H1 (cell line): ENCODE measurements at regions not wholly inside any gene's neighbourhood (a gene's known extent, or its start where the extent isn't known, plus 50 kb on each side); places are given as distances from the start of the nearest gene placed in this dataset.

Experiments used
- CTCF ChIA-PET: fragments of 300-600 bp; sonication (Branson Sonifier 250); formaldehyde crosslinking; loops from one replicate; lab custom pipeline; 2021; ENCODE audit not compliant: partially characterized antibody; lab: Charles Lee
- POLR2A ChIA-PET: fragments of 300-600 bp; sonication (Branson Sonifier 250); formaldehyde crosslinking; loops from one replicate; lab custom pipeline; 2021; ENCODE audit warnings: inconsistent platforms; ENCODE audit not compliant: partially characterized antibody; lab: Charles Lee
- DNase-seq, 2 experiments: peaks; one replicate each; pipeline versions ENCODE4 v3.0.0 to v3.0.0-alpha.2; 2010 to 2022; ENCODE audit warnings: low spot score in 2 of 2, low read depth in 1 of 2, mixed read lengths in 1 of 2
- FAIRE-seq: peaks from 2 replicates; lab custom pipeline; 2011; peaks lifted over from hg19 to GRCh38; lab: Jason Lieb, UNC
- H2AFZ ChIP-seq: 2 replicates; pipeline ENCODE4 v1.8.1; 2012; ENCODE audit warnings: low read length, inconsistent platforms
- H2AK5ac ChIP-seq: 2 replicates; pipeline ENCODE4 v1.6.1; 2013; ENCODE audit warnings: low read depth, low read length
- H2BK120ac ChIP-seq: replicated peaks from 2 replicates; pipeline ENCODE3; 2013; ENCODE audit warnings: low read depth, low read length, inconsistent platforms
- H2BK12ac ChIP-seq: 2 replicates; pipeline ENCODE4 v1.6.1; 2013; ENCODE audit warnings: low read depth, low read length
- H2BK15ac ChIP-seq: 2 replicates; pipeline ENCODE4 v1.6.1; 2013; ENCODE audit warnings: low read length
- H2BK20ac ChIP-seq: 2 replicates; pipeline ENCODE4 v1.6.1; 2013; ENCODE audit warnings: low read length
- H2BK5ac ChIP-seq: 2 replicates; pipeline ENCODE4 v1.6.1; 2013; ENCODE audit warnings: low read depth, low read length
- H3K14ac ChIP-seq: 2 replicates; pipeline ENCODE4 v1.6.1; 2013; ENCODE audit warnings: inconsistent platforms; ENCODE audit not compliant: insufficient read length
- H3K18ac ChIP-seq: 2 replicates; pipeline ENCODE4 v1.6.1; 2013; ENCODE audit warnings: low read length; ENCODE audit errors: extremely low read depth
- H3K23ac ChIP-seq: 2 replicates; pipeline ENCODE4 v1.6.1; 2013; ENCODE audit warnings: inconsistent platforms; ENCODE audit not compliant: insufficient read length
- H3K23me2 ChIP-seq: 2 replicates; pipeline ENCODE4 v1.6.1; 2013; ENCODE audit warnings: low read depth, low read length
- H3K27ac ChIP-seq: 2 replicates; pipeline ENCODE4 v1.6.1; 2011; ENCODE audit warnings: low read depth, low read length, inconsistent platforms
- H3K27me3 ChIP-seq, 4 experiments: replicated peaks in 1 of 4; 1 replicate in 1 of 4; 2 replicates in 3 of 4; pipeline versions ENCODE4 v1.6.1 to v1.8.1; 2011 to 2013; ENCODE audit warnings: low read length in 3 of 4, mild to moderate bottlenecking in 3 of 4, inconsistent platforms in 2 of 4, mixed read lengths in 2 of 4, moderate library complexity in 1 of 4; ENCODE audit not compliant: control insufficient read depth in 3 of 4, insufficient read depth in 3 of 4; ENCODE audit errors: extremely low read depth in 1 of 4
- H3K36me3 ChIP-seq, 4 experiments: 2 replicates each; pipeline versions ENCODE4 v1.6.1 to v1.8.1; 2011 to 2013; ENCODE audit warnings: mild to moderate bottlenecking in 4 of 4, low read length in 3 of 4, moderate library complexity in 2 of 4, control low read depth in 1 of 4, inconsistent platforms in 1 of 4; ENCODE audit not compliant: insufficient read depth in 4 of 4, control insufficient read depth in 2 of 4
- H3K4ac ChIP-seq: replicated peaks from 2 replicates; pipeline ENCODE3; 2013; ENCODE audit warnings: low read length, low read depth, mixed read lengths, inconsistent platforms; ENCODE audit not compliant: insufficient read length
- H3K4me1 ChIP-seq, 4 experiments: replicated peaks in 1 of 4; 1 replicate in 1 of 4; 2 replicates in 3 of 4; pipeline versions ENCODE4 v1.6.1 to v1.8.1; 2011 to 2013; ENCODE audit warnings: low read length in 3 of 4, inconsistent platforms in 2 of 4, mixed read lengths in 1 of 4; ENCODE audit not compliant: insufficient read depth in 4 of 4, control insufficient read depth in 3 of 4
- H3K4me2 ChIP-seq, 2 experiments: 2 replicates each; pipeline versions ENCODE4 v1.6.1 to v1.8.1; 2011 to 2013; ENCODE audit warnings: low read depth in 2 of 2, low read length in 2 of 2, control low read depth in 1 of 2, inconsistent platforms in 1 of 2, mild to moderate bottlenecking in 1 of 2; ENCODE audit not compliant: insufficient read depth in 1 of 2
- H3K4me3 ChIP-seq, 4 experiments: fragments of 200-600, 300-600 bp in 1 of 4; sonication (generic), shearing (Covaris generic), sonication (Bioruptor Twin) in 1 of 4; 2 replicates each; pipeline versions ENCODE4 v1.5.1 to v1.8.1; 2011 to 2016; ENCODE audit warnings: low read length in 4 of 4, low read depth in 3 of 4, control low read depth in 2 of 4, inconsistent platforms in 2 of 4, mild to moderate bottlenecking in 2 of 4, mixed read lengths in 1 of 4, moderate library complexity in 1 of 4; ENCODE audit not compliant: insufficient read depth in 2 of 4; ENCODE audit errors: extremely low read depth in 1 of 4
- H3K56ac ChIP-seq: replicated peaks from 2 replicates; pipeline ENCODE3; 2013; ENCODE audit warnings: low read depth, mild to moderate bottlenecking, mixed read lengths, low read length, inconsistent platforms; ENCODE audit not compliant: insufficient read length
- H3K79me1 ChIP-seq: 2 replicates; pipeline ENCODE4 v1.6.1; 2013; ENCODE audit warnings: low read depth, low read length, control low read depth
- H3K79me2 ChIP-seq, 2 experiments: 2 replicates each; pipeline versions ENCODE4 v1.6.1 to v1.8.1; 2012 to 2013; ENCODE audit warnings: low read length in 2 of 2, mild to moderate bottlenecking in 2 of 2, inconsistent platforms in 1 of 2; ENCODE audit not compliant: insufficient read depth in 2 of 2, control insufficient read depth in 1 of 2
- H3K9ac ChIP-seq, 4 experiments: replicated peaks in 1 of 4; 1 replicate in 1 of 4; 2 replicates in 3 of 4; pipeline versions ENCODE4 v1.6.1 to v1.8.1; 2011 to 2013; ENCODE audit warnings: low read depth in 3 of 4, low read length in 3 of 4, control low read depth in 2 of 4, mild to moderate bottlenecking in 2 of 4, moderate library complexity in 2 of 4, inconsistent platforms in 1 of 4; ENCODE audit errors: extremely low read depth in 1 of 4
- H3K9me3 ChIP-seq, 2 experiments: 2 replicates each; pipeline versions ENCODE4 v1.6.1 to v1.8.1; 2012 to 2013; ENCODE audit warnings: mild to moderate bottlenecking in 2 of 2, moderate library complexity in 2 of 2, control low read depth in 1 of 2, inconsistent platforms in 1 of 2, low read depth in 1 of 2, low read length in 1 of 2, mixed read lengths in 1 of 2; ENCODE audit not compliant: insufficient read depth in 2 of 2
- H4K20me1 ChIP-seq, 2 experiments: replicated peaks in 1 of 2; 2 replicates each; pipeline versions ENCODE3 to v1.8.1; 2011 to 2013; ENCODE audit warnings: inconsistent platforms in 2 of 2, low read length in 2 of 2, mild to moderate bottlenecking in 1 of 2; ENCODE audit not compliant: insufficient read depth in 2 of 2, control insufficient read depth in 1 of 2
- H4K5ac ChIP-seq: 2 replicates; pipeline ENCODE4 v1.6.1; 2013; ENCODE audit warnings: low read length, low read depth, mixed read lengths, inconsistent platforms; ENCODE audit not compliant: insufficient read length
- H4K8ac ChIP-seq: 2 replicates; pipeline ENCODE4 v1.8.0; 2013; ENCODE audit warnings: mild to moderate bottlenecking, moderate library complexity, low read length, inconsistent platforms; ENCODE audit not compliant: insufficient read depth; ENCODE audit errors: extremely low read depth
- H4K91ac ChIP-seq: replicated peaks from 2 replicates; pipeline ENCODE3; 2013; ENCODE audit warnings: low read length, mixed read lengths, inconsistent platforms; ENCODE audit not compliant: insufficient read length
- BCL11A ChIP-seq, 2 experiments: IDR thresholded peaks; one replicate each; pipeline ENCODE4 v1.6.1; 2011; ENCODE audit warnings: low read depth in 2 of 2, low read length in 2 of 2, mild to moderate bottlenecking in 2 of 2
- BRCA1 ChIP-seq: IDR thresholded peaks from 2 replicates; pipeline ENCODE4 v1.6.1; 2012; ENCODE audit warnings: low read depth, low read length, improper control_type of control experiment
- CBX5 ChIP-seq: fragments of 300-800, 300-1000 bp; sonication (generic); IDR thresholded peaks from 2 replicates; pipeline ENCODE4 v1.7.1; 2016; ENCODE audit warnings: antibody characterized with exemption, low read length, low read depth
- EGR1 ChIP-seq: IDR thresholded peaks from 2 replicates; pipeline ENCODE4 v1.6.1; 2011; ENCODE audit warnings: low read depth, low read length, borderline replicate concordance
- HDAC6 ChIP-seq: IDR thresholded peaks from one replicate; pipeline ENCODE4 v1.7.1; 2012; ENCODE audit warnings: low read depth, mild to moderate bottlenecking, inconsistent platforms, low read length, moderate library complexity
- MAFK ChIP-seq: IDR thresholded peaks from 2 replicates; pipeline ENCODE4 v1.6.1; 2012; ENCODE audit warnings: low read depth, mild to moderate bottlenecking, improper control_type of control experiment, low read length
- RAD21 ChIP-seq, 2 experiments: IDR thresholded peaks in 1 of 2; conservative IDR thresholded peaks in 1 of 2; 2 replicates each; pipeline ENCODE4 v1.6.1; 2011; ENCODE audit warnings: low read depth in 2 of 2, low read length in 2 of 2, improper control_type of control experiment in 1 of 2, inconsistent platforms in 1 of 2, mild to moderate bottlenecking in 1 of 2, moderate library complexity in 1 of 2
- RXRA ChIP-seq: IDR thresholded peaks from 2 replicates; pipeline ENCODE4 v1.6.1; 2011; ENCODE audit warnings: low read depth, mild to moderate bottlenecking, low read length, moderate library complexity; ENCODE audit not compliant: insufficient read depth
- SIX5 ChIP-seq: IDR thresholded peaks from 2 replicates; pipeline ENCODE4 v1.6.1; 2011; ENCODE audit warnings: mild to moderate bottlenecking, low read depth, low read length
- WGBS, 2 experiments: shearing (Covaris generic) in 1 of 2; methylation state at CpG; one replicate each; pipeline versions ENCODE4 v1.1.6 to v1.1.7; 2013 to 2015; ENCODE audit warnings: low lambda C conversion rate in 2 of 2, mixed read lengths in 2 of 2, inconsistent platforms in 1 of 2, low coverage in 1 of 2, missing lambda C conversion rate in 1 of 2; ENCODE audit not compliant: insufficient replicate concordance in 2 of 2, insufficient coverage in 1 of 2, insufficient read length in 1 of 2; ENCODE audit errors: extremely low coverage in 1 of 2, missing lambda C conversion rate in 1 of 2; 5-methylcytosine and 5-hydroxymethylcytosine counted together

GRCh38 chr2:90209009-90209408, 1517.5 kb downstream of the RPIA start:
- Histone ChIP-seq H3K4me3 (no peak overlapping the region), H3K27ac (no peak overlapping the region), H4K20me1 (no peaks in the 10 kb centered on the region), H2BK120ac (no peak overlapping the region), H2AK5ac (no peak overlapping the region), H3K9ac (no peak overlapping the region), H2AFZ (no peak overlapping the region), H3K27me3 (no peaks in the 10 kb centered on the region), H3K9me3 (no peaks in the 10 kb centered on the region), H3K4me1 (peaks cover 0 to 4% (median 3%) of the 10 kb centered on the region in 4 experiments; a peak in 3 of 7 replicates), H4K5ac (no peak overlapping the region), H2BK5ac (no peak overlapping the region), H2BK15ac (no peak overlapping the region), H3K79me2 (no peaks in the 10 kb centered on the region), H3K23ac (no peak overlapping the region), H2BK20ac (no peak overlapping the region), H3K4me2 (no peak overlapping the region), H3K56ac (no peak overlapping the region), H3K14ac (no peak overlapping the region), H3K18ac (no peak overlapping the region), H3K36me3 (no peaks in the 10 kb centered on the region), H4K8ac (no peak overlapping the region), H4K91ac (no peak overlapping the region), H3K4ac (no peak overlapping the region)
- ChIA-PET CTCF (no interaction called here), POLR2A (no interaction called here)
- FAIRE-seq, result no peak
- no peak for DNase-seq
- TF ChIP-seq HDAC6 (no peak), RXRA (no peak), EGR1 (no peak), BRCA1 (no peak), RAD21 (IDR thresholded peaks at IDR 0.05 in 1 of 2, conservative IDR thresholded peaks at IDR 0.05 in 1 of 2; ENCODE audit: low read depth in 2 of 2, low read length in 2 of 2) (no peak), MAFK (no peak), SIX5 (no peak), BCL11A (IDR thresholded peaks at IDR 0.05; ENCODE audit: low read depth in 2 of 2, low read length in 2 of 2) (no peak), CBX5 (no peak)
- TF ChIP-seq, all 59 proteins: peak for 0
- H2BK12ac ChIP-seq, result no peak overlapping the region
- WGBS, 2 experiments, result 84% methylated on average over 5 of the region's 5 CpGs; no CpG with 5 or more reads in 1 of the 2 experiments
- H3K23me2 ChIP-seq, result no peaks in the 10 kb centered on the region
- H3K79me1 ChIP-seq, result no peaks in the 10 kb centered on the region
